GM12892 (cell line): ENCODE measurements at regions not wholly inside any gene's neighbourhood (a gene's known extent, or its start where the extent isn't known, plus 50 kb on each side); places are given as distances from the start of the nearest gene placed in this dataset.

Experiments
- POLR2A ChIP-seq: IDR thresholded peaks from 2 replicates; pipeline ENCODE4 v1.6.1; 2011; ENCODE audit warnings: low read depth, low read length, control low read depth
- TAF1 ChIP-seq: IDR thresholded peaks from 2 replicates; pipeline ENCODE4 v1.6.1; 2011; ENCODE audit warnings: low read depth, mild to moderate bottlenecking, control low read depth, low read length, borderline replicate concordance

DNA sequence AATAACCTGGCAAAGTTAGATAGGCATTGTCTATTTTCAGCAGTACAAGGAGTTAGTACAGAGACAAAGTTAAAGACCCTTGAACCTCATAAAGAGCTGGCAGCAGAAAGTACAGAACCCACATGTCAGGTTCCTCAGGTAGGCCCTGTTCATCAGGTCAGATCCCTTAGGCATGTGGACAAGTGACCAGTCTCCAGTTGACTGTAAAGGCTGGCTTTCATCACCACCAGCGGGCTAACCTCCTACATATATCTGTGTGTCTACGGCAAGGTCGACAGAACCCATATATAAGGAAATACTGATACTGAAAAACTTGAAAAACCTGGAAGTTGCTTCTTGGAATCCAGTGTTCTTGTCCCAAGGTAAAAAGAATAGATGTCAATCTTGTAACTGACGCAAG is 223.1 kb upstream of the SGK1 start:
- TF ChIP-seq TAF1 (no peak), POLR2A (no peak)
